Stimulated activated CD8-positive, alpha-beta memory T cell treated with anti-CD3 and anti-CD28 coated beads, Interleukin-2, amount 100 ng/mL, for 48 hours (primary cell): ENCODE measurements at regions not wholly inside any gene's neighbourhood (a gene's known extent, or its start where the extent isn't known, plus 50 kb on each side); places are given as distances from the start of the nearest gene placed in this dataset.
"Not testable (repeated sequence)": the region's sequence is repeated elsewhere in the genome, so short reads cannot be mapped to it uniquely, and the experiment has no call there.

Experiments
- DNase-seq, 2 donors: peaks; one replicate each; pipeline ENCODE4 v3.0.0-alpha.2; 2020; ENCODE audit warnings: low read depth in 2 of 2

- DNase-seq = no peak
Measured at GRCh38 chr4:115485402-115485801, 372.0 kb upstream of the NDST4 start.

- DNase-seq = no peak
Measured at GRCh38 chr4:115484479-115484878, 371.1 kb upstream of the NDST4 start.

GRCh38 chr4:115470763-115471162, 357.3 kb upstream of the NDST4 start:
- no peak for DNase-seq

- DNase-seq = not testable (repeated sequence)
Measured at GRCh38 chr4:115459301-115459700, 345.9 kb upstream of the NDST4 start.

- DNase-seq = no peak
Measured at GRCh38 chr4:115456231-115456630, 342.8 kb upstream of the NDST4 start.

- no peak for DNase-seq
Measured at GRCh38 chr4:115454228-115454627, 340.8 kb upstream of the NDST4 start.

DNA sequence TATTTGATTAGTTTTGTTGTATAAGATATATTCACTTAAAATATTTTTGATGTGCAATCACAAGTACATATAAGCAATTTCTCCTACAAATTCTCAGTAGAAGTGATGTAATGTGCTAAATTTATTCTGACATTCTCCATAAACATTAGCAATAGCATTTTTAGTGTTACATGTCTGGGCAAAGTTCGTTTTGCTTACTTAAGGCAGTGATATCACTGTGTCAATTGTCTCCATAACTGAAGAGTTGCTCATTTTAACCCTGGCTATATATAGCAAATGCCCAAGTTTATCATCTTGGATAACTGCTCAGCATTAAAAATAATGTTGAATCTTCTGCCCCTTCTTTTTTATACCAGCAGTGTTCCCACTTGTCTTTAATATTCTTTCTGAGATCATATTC, 340.0 kb upstream of the NDST4 start:
- no peak for DNase-seq

DNA sequence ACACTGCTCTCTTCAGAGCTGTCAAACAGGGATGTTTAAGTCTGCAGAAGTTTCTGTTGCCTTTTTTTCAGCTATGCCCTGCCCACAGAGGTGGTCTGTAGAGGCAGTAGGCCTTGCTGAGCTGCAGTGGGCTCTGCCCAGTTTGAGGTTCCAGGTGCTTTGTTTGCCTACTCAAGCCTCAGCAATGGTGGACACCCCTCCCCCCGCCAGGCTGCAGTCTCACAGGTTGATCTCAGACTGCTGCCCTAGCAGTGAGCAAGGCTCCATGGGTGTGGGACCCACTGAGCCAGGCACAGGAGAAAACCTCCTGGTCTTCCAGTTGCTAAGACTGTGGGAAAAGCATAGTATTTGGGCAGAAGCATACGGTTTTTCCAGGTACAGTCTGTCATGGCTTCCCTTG, 338.8 kb upstream of the NDST4 start:
- DNase-seq = not testable (repeated sequence)

DNA sequence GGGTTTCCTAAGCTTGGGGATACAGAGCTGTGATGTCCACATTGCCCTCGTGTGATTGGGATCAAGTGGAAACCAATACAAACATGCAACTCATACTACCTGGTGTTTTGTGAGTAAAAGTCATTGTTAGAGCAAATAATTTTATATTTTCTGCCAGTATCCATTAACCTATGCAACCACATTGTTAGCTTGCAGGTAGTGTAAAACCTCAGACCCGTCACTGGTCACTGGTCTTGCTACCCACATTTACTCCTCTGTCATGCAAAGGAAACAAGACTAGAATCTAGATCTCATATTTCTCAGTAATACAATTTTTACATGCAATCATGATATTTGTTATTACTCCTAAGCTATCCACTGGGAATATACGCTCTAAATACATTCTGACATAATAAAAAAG, 324.3 kb upstream of the NDST4 start:
- no peak for DNase-seq

DNA sequence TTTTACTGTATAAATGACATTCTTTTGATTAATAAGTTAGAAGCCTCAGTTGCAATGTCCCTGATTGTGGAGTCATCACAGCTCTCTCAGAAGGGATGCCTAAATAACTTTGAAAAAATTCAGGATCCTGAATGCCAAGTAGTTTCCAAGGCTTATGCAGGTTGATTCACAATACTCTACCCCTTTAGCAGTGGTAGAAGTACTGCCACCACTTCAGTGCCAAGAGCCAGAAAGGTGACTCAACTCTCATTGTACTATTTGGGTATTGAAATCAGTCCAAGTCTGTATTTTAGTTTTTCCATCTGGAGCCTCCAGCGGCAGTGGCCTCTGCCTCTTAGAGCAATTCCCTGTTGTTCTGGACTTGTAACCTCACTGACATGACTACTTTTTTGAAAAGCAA, 320.1 kb upstream of the NDST4 start:
- no peak for DNase-seq

DNA sequence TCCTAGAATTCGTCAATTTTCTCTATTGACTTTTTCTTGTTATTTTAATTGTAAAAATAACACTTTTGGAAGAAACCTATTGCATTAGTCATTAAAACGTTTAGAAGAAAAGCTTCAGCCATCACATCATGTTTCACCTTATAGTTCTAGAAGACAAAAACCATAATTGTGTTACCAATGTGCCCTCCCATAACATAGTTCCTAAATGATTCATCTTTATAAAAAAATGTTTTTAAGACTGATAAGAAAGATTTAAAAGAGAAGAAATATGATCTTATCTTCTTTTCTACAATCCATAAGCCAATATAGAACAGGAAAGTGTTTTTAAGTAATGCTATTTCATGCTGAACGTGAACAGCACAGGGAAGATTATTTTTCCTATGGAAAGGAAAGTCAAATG, 316.6 kb upstream of the NDST4 start:
- no peak for DNase-seq

- DNase-seq = no peak
Measured at GRCh38 chr4:115428455-115428854, 315.0 kb upstream of the NDST4 start.

GRCh38 chr4:115424852-115425251, 311.4 kb upstream of the NDST4 start:
- DNase-seq = no peak

GRCh38 chr4:115418635-115419396, 305.4 kb upstream of the NDST4 start:
- no peak for DNase-seq

GRCh38 chr4:115396034-115396433, 282.6 kb upstream of the NDST4 start:
- DNase-seq = no peak

- DNase-seq = no peak
Measured at GRCh38 chr4:115376866-115377265, 263.4 kb upstream of the NDST4 start.

DNA sequence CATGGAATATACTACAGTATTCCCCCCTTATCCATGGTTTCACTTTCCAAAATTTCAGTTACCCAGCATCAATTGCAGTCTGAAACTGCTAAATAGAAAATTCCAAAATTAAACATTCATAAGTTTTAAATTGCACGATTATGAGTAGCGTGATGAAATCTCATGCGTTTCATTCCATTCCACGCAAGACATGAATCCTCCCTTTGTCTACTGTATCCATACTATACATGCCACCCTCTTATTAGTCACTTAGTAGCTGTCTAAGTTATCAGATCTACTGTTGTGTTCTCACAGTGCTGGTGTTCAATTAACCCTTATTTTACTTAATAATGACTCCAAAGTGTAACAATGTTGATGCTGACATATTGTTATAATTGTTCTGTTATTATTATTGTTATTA, 261.2 kb upstream of the NDST4 start:
- DNase-seq = no peak

DNA sequence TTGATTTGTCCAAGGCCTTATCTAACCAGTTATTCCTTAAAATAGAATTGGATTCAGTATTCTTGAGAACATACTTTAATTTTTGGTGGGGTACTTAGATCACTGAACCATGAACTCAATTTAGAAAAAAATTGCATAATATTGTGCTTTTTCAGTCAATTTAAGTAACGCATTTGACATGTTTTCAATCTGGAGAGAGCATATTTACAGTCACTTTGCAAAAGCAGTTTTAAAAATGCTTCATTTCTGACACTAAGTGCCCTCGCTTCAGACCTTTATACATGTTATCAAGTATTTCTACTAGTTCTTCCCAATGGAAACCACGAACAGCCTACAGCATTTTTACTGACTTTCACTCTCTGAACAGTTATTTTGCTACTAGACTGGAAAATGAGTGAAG, 257.1 kb upstream of the NDST4 start:
- DNase-seq = no peak

DNA sequence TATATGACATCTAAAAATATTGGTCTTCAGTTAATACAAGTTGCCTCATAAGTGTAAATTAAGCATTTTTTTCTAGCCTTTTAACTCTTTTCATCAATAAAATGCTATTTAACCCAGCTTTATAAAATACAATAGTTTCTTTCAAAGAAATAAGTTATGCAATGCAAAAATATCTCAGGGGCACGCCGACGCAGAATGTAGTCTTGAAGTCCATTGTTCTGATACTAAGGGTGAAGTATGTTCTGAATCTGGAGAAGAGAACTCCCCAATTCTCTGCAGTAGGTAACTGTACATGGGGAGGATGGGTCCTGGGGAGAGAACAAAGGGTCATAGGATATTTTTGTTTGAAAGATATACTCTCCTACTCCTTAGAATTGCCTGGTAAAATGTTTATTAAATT, 256.6 kb upstream of the NDST4 start:
- no peak for DNase-seq

- no peak for DNase-seq
Measured at GRCh38 chr4:115366390-115366789, 253.0 kb upstream of the NDST4 start.

- no peak for DNase-seq
Measured at GRCh38 chr4:115365185-115365584, 251.8 kb upstream of the NDST4 start.

- no peak for DNase-seq
Measured at GRCh38 chr4:115361781-115362180, 248.4 kb upstream of the NDST4 start.

DNA sequence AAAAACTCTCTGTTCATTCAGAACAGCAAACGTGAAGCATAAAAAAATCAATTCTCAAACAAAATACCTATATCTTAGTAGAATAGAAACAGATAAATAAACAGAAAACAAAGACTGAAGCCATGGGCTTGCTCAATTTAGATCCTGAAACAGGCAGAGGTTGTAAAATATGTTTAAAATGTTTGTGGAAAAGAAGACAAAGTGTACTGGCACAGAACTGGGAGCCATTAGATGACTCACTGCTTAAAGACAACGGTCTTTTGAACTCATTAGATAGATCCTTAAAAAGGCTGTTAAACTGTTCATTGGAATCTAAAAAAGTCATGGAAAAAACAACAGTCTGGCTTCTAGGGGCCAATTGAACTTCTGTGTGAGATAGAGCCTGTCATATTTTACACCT, 247.0 kb upstream of the NDST4 start:
- DNase-seq = no peak

- no peak for DNase-seq
Measured at GRCh38 chr4:115357776-115358175, 244.4 kb upstream of the NDST4 start.
